Mesenchymal stem cell (in vitro differentiated cells and primary cell): ENCODE measurements at regions not wholly inside any gene's neighbourhood (a gene's known extent, or its start where the extent isn't known, plus 50 kb on each side); places are given as distances from the start of the nearest gene placed in this dataset.
"Not testable (repeated sequence)": the region's sequence is repeated elsewhere in the genome, so short reads cannot be mapped to it uniquely, and the experiment has no call there.

Experiments used
- DNase-seq: peaks from one replicate; pipeline ENCODE4 v3.0.0-alpha.2; 2013
- H2AFZ ChIP-seq: one replicate; pipeline ENCODE4 v1.6.1; 2013; ENCODE audit warnings: low read depth, mild to moderate bottlenecking, control low read depth, inconsistent platforms, low read length, moderate library complexity
- H2AK5ac ChIP-seq: 2 replicates; pipeline ENCODE4 v1.6.1; 2013; ENCODE audit warnings: low read length, moderate library complexity, mild to moderate bottlenecking, inconsistent platforms; ENCODE audit not compliant: severe bottlenecking
- H2BK120ac ChIP-seq: one replicate; pipeline ENCODE4 v1.6.1; 2013; ENCODE audit warnings: low read depth, mild to moderate bottlenecking, inconsistent platforms, low read length, moderate library complexity
- H2BK12ac ChIP-seq, 2 experiments: one replicate each; pipeline ENCODE4 v1.6.1; 2013; ENCODE audit warnings: inconsistent platforms in 2 of 2, low read length in 2 of 2, mild to moderate bottlenecking in 2 of 2, moderate library complexity in 2 of 2, control low read depth in 1 of 2
- H2BK15ac ChIP-seq: one replicate; pipeline ENCODE4 v1.6.1; 2013; ENCODE audit warnings: mild to moderate bottlenecking, low read depth, inconsistent platforms; ENCODE audit not compliant: poor library complexity, severe bottlenecking
- H2BK5ac ChIP-seq: 2 replicates; pipeline ENCODE4 v1.6.1; 2013; ENCODE audit warnings: low read depth, mild to moderate bottlenecking, low read length, control low read depth, inconsistent platforms; ENCODE audit not compliant: poor library complexity, severe bottlenecking
- H3K14ac ChIP-seq, 2 experiments: one replicate each; pipeline ENCODE4 v1.6.1; 2013; ENCODE audit warnings: inconsistent platforms in 2 of 2, low read length in 2 of 2, control low read depth in 1 of 2, mild to moderate bottlenecking in 1 of 2, moderate library complexity in 1 of 2
- H3K18ac ChIP-seq, 2 experiments: one replicate each; pipeline ENCODE4 v1.6.1; 2013; ENCODE audit warnings: inconsistent platforms in 2 of 2, low read length in 2 of 2, control low read depth in 1 of 2, low read depth in 1 of 2, mild to moderate bottlenecking in 1 of 2
- H3K23ac ChIP-seq, 2 experiments: one replicate each; pipeline ENCODE4 v1.6.1; 2013; ENCODE audit warnings: inconsistent platforms in 2 of 2, low read length in 2 of 2, mild to moderate bottlenecking in 2 of 2, moderate library complexity in 2 of 2, control low read depth in 1 of 2
- H3K27ac ChIP-seq: 2 replicates; pipeline ENCODE4 v1.5.1; 2013; ENCODE audit warnings: mild to moderate bottlenecking, moderate library complexity, low read length, control low read depth, inconsistent platforms; ENCODE audit not compliant: poor library complexity, severe bottlenecking
- H3K27me3 ChIP-seq, 2 experiments: 2 replicates each; pipeline versions ENCODE4 v1.6.1 to v1.7.0; 2013; ENCODE audit warnings: low read length in 2 of 2, mild to moderate bottlenecking in 2 of 2, moderate library complexity in 2 of 2, control low read depth in 1 of 2, inconsistent platforms in 1 of 2; ENCODE audit not compliant: control insufficient read depth in 1 of 2, insufficient read depth in 1 of 2
- H3K36me3 ChIP-seq, 2 experiments: 2 replicates each; pipeline versions ENCODE4 v1.6.1 to v1.7.0; 2013; ENCODE audit warnings: low read length in 2 of 2, control low read depth in 1 of 2, inconsistent platforms in 1 of 2, low read depth in 1 of 2, mild to moderate bottlenecking in 1 of 2; ENCODE audit not compliant: insufficient read depth in 2 of 2, control insufficient read depth in 1 of 2
- H3K4ac ChIP-seq, 2 experiments: one replicate each; pipeline ENCODE4 v1.6.1; 2013; ENCODE audit warnings: inconsistent platforms in 2 of 2, low read length in 2 of 2, mild to moderate bottlenecking in 2 of 2, moderate library complexity in 2 of 2, control low read depth in 1 of 2, low read depth in 1 of 2
- H3K4me1 ChIP-seq: 2 replicates; pipeline ENCODE4 v1.6.1; 2013; ENCODE audit warnings: low read depth, low read length, control low read depth; ENCODE audit not compliant: control insufficient read depth, insufficient read depth
- H3K4me2 ChIP-seq: 2 replicates; pipeline ENCODE4 v1.6.1; 2013; ENCODE audit warnings: low read length, mild to moderate bottlenecking, inconsistent platforms; ENCODE audit not compliant: poor library complexity, severe bottlenecking
- H3K4me3 ChIP-seq, 2 experiments: 2 replicates each; pipeline versions ENCODE4 v1.5.1 to v1.7.0; 2013; ENCODE audit warnings: low read length in 2 of 2, mild to moderate bottlenecking in 2 of 2, control low read depth in 1 of 2, low read depth in 1 of 2; ENCODE audit not compliant: insufficient read depth in 1 of 2
- H3K79me1 ChIP-seq: replicated peaks from 2 replicates; pipeline ENCODE4 v1.6.1; 2013; ENCODE audit warnings: mild to moderate bottlenecking, control low read depth, low read length, inconsistent platforms; ENCODE audit not compliant: poor library complexity, severe bottlenecking
- H3K9ac ChIP-seq: 2 replicates; pipeline ENCODE4 v1.7.0; 2013; ENCODE audit warnings: mild to moderate bottlenecking, low read length, moderate library complexity
- H3K9me3 ChIP-seq: 2 replicates; pipeline ENCODE4 v1.7.0; 2013; ENCODE audit warnings: mild to moderate bottlenecking, low read length; ENCODE audit not compliant: control insufficient read depth
- H4K8ac ChIP-seq: one replicate; pipeline ENCODE4 v1.6.1; 2013; ENCODE audit warnings: inconsistent platforms, mild to moderate bottlenecking, low read length, moderate library complexity
- H4K91ac ChIP-seq: one replicate; pipeline ENCODE4 v1.6.1; 2013; ENCODE audit warnings: mild to moderate bottlenecking, low read length, inconsistent platforms
- WGBS: methylation state at CpG from one replicate; pipeline ENCODE4 v1.1.7; 2013; ENCODE audit warnings: mixed read lengths; 5-methylcytosine and 5-hydroxymethylcytosine counted together

DNA sequence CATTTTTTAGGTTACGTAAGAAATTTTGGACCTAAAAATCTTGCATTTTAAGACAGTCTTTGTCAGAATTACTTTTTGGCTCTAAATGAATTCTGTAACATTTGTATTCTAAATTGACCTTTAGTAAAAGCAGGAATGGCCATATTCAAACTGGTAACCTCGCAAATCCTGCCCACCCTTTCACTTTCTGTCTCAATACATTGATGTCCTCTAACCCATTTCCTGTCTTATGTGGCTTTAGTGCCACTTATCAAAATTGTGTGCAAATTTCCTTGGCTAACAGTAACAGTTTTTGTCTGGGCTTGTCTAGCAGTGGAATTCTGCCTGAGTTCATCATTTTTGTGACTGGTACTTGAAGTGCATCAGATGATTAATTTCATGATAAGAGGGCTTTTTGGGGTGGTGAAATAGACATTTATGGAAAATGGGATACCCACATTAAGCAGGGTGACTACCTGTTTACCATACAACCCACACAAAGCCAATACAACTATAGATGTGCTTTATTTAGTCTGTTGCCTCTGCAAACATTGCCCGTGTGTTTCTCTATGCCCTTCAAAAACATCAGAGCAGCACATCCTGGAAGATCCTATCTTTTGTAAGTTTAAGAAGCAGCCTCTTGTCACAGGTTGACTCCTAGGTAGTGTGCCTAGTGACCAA lies 98.7 kb upstream of the FAM72C start:
- H3K27me3 ChIP-seq, H2BK120ac ChIP-seq, H3K4me2 ChIP-seq, H3K27ac ChIP-seq, H3K36me3 ChIP-seq, H2AK5ac ChIP-seq, H2AFZ ChIP-seq, H2BK5ac ChIP-seq, H3K23ac ChIP-seq, H3K18ac ChIP-seq, H3K4me1 ChIP-seq, H3K79me1 ChIP-seq, H4K91ac ChIP-seq, H2BK12ac ChIP-seq, H2BK15ac ChIP-seq, H3K14ac ChIP-seq, DNase-seq, H3K4me3 ChIP-seq, H3K9ac ChIP-seq, H3K9me3 ChIP-seq, H4K8ac ChIP-seq, H3K4ac ChIP-seq: not testable (repeated sequence)
- WGBS: no CpG with 5 or more reads among the region's 3 CpGs

DNA sequence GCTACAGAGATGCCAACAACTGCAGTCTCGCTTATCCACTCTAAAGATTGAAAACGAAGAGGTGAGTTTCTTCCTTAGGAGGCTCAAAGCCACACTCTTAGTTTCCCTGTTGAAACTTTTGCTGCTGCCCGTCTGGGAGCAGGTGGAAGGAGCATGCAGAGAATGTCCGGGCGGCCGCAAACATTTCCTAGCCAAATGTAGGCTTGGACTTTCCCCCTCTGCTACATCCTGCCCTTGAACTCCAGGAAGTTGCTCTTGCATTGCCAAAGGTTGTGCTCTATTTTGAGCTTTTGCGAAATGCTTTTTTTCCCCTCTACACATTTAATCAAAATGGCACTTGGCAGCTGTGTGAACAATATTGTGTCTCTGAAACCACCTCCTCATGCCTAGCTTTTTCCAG lies 95.3 kb upstream of the FAM72C start:
- H4K8ac ChIP-seq, H3K18ac ChIP-seq, H2AK5ac ChIP-seq, H3K27ac ChIP-seq, H2BK15ac ChIP-seq, H2BK12ac ChIP-seq, H3K4me2 ChIP-seq, H3K9me3 ChIP-seq, DNase-seq, H3K79me1 ChIP-seq, H3K36me3 ChIP-seq, H2BK5ac ChIP-seq, H3K4ac ChIP-seq, H3K27me3 ChIP-seq, H4K91ac ChIP-seq, H2AFZ ChIP-seq, H2BK120ac ChIP-seq, H3K14ac ChIP-seq, H3K9ac ChIP-seq, H3K23ac ChIP-seq, H3K4me1 ChIP-seq, H3K4me3 ChIP-seq: not testable (repeated sequence)
- WGBS: no CpG with 5 or more reads among the region's 7 CpGs

GRCh38 chr1:144066071-144066813 lies 94.5 kb upstream of the FAM72C start:
- H2BK15ac ChIP-seq, H3K9ac ChIP-seq, H3K27ac ChIP-seq, H3K9me3 ChIP-seq, H4K91ac ChIP-seq, H2AFZ ChIP-seq, H3K14ac ChIP-seq, H3K27me3 ChIP-seq, H3K4me2 ChIP-seq, H2BK120ac ChIP-seq, H4K8ac ChIP-seq, H2BK12ac ChIP-seq, H2AK5ac ChIP-seq, DNase-seq, H3K4ac ChIP-seq, H3K23ac ChIP-seq, H3K4me1 ChIP-seq, H3K4me3 ChIP-seq, H3K79me1 ChIP-seq, H3K36me3 ChIP-seq, H2BK5ac ChIP-seq, H3K18ac ChIP-seq: not testable (repeated sequence)
- WGBS: no CpG with 5 or more reads among the region's 10 CpGs

DNA sequence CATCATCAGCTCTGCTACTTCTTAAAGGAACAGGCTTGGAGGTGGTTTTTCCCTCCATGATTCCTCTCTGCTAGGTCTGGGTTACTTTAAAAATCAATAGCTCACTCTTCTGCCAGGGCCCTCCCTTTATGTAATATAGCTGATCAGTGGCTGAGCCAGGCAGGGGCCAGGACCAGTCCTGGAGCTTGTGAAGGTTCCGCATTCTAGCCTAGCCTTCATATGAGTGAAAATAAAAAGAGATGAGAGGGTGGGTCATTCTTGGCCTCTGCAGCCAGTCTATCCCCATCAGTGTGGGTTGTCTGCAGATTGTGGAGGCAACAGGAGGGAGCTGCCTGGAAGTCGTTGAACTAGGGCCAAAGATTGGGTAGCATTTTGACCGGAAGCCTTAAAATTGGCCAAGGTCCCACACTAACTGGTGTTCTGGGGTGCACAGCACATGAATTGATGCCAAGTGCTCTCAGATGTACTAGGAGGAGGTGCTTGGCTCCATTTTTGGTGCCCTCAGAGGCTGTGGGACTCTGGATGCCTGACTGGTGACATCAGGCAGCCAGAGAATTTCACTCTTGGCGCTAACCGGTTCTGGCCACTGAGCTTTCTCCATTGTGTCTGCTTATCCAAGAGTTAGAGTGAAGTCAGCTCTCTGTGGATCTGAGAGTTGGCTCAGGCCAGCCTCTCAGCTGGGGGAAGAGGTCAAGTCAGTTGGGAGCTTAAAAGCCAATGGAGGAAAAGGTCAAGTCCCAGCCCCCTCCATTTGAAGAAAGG lies 93.7 kb upstream of the FAM72C start:
- H3K18ac ChIP-seq, H3K4me2 ChIP-seq, DNase-seq, H3K4ac ChIP-seq, H3K36me3 ChIP-seq, H3K27ac ChIP-seq, H3K4me3 ChIP-seq, H2AK5ac ChIP-seq, H3K4me1 ChIP-seq, H3K9me3 ChIP-seq, H3K9ac ChIP-seq, H2BK120ac ChIP-seq, H2BK15ac ChIP-seq, H3K14ac ChIP-seq, H2BK5ac ChIP-seq, H3K23ac ChIP-seq, H2AFZ ChIP-seq, H4K91ac ChIP-seq, H4K8ac ChIP-seq, H2BK12ac ChIP-seq, H3K27me3 ChIP-seq, H3K79me1 ChIP-seq: not testable (repeated sequence)
- no CpG with 5 or more reads among the region's 5 CpGs for WGBS
